ENCODE measurements at regions not wholly inside any gene's neighbourhood (a gene's known extent, or its start where the extent isn't known, plus 50 kb on each side); places are given as distances from the start of the nearest gene placed in this dataset.

DNA sequence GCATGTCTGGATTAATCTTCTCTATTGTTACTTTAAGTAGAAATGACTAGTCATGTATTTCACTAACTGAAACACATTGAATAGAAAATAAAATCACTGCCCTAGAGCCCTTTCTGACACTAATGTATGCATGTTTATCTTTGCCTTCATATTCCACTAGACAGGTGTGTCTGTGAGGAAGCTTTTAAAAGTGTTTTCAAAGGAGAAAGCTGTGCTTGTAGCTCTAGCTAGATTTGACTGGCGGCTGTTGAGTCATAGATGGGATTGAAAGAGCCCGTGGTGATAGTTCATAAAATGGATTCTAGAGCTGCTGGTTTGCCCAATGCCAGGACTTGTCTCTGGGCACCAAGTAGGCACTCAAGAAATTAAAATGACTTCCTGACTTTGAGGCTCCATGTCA lies 189.0 kb upstream of the PIRT start:
- Histone ChIP-seq H3K9me3 (replicated peaks; ENCODE audit: control insufficient read depth, insufficient read depth, low read depth, low read length) (no peaks in the 10 kb centered on the region), H3K4me3 (no peak overlapping the region), H3K4me2 (ENCODE audit: insufficient read depth, low read length) (no peak overlapping the region), H2AFZ (ENCODE audit: low read depth, low read length) (no peak overlapping the region), H3K27ac (ENCODE audit: extremely low read depth, low read depth, low read length) (no peak overlapping the region), H3K36me3 (ENCODE audit: control insufficient read depth, insufficient read depth, low read length) (no peaks in the 10 kb centered on the region), H3K9me1 (ENCODE audit: control insufficient read depth, insufficient read depth, low read length) (no peaks in the 10 kb centered on the region), H3K79me2 (ENCODE audit: control insufficient read depth, insufficient read depth, low read length) (no peaks in the 10 kb centered on the region), H3K9ac (ENCODE audit: insufficient read depth in 1 of 2, low read depth in 2 of 2, low read length in 2 of 2) (no peak overlapping the region), H4K20me1 (replicated peaks; ENCODE audit: control insufficient read depth, insufficient read depth, low read length) (no peaks in the 10 kb centered on the region), H3K27me3 (ENCODE audit: control insufficient read depth in 2 of 2, insufficient read depth in 2 of 2, low read length in 2 of 2) (no peaks in the 10 kb centered on the region), H3K4me1 (replicated peaks in 1 of 2; ENCODE audit: control insufficient read depth in 2 of 2, insufficient read depth in 2 of 2, low read length in 2 of 2) (no peaks in the 10 kb centered on the region)
- TF ChIP-seq SMARCA4 (IDR thresholded peaks at IDR 0.05) (no peak), ZKSCAN3 (CRISPR knock-in tag; IDR thresholded peaks at IDR 0.05) (no peak), SREBF1 (IDR thresholded peaks at IDR 0.05; ENCODE audit: borderline replicate concordance, low read depth, low read length) (no peak)
- TF ChIP-seq, protein P1, sequence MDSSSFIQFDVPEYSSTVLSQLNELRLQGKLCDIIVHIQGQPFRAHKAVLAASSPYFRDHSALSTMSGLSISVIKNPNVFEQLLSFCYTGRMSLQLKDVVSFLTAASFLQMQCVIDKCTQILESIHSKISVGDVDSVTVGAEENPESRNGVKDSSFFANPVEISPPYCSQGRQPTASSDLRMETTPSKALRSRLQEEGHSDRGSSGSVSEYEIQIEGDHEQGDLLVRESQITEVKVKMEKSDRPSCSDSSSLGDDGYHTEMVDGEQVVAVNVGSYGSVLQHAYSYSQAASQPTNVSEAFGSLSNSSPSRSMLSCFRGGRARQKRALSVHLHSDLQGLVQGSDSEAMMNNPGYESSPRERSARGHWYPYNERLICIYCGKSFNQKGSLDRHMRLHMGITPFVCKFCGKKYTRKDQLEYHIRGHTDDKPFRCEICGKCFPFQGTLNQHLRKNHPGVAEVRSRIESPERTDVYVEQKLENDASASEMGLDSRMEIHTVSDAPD (CRISPR knock-in tag; IDR thresholded peaks at IDR 0.05) = no peak
- in situ Hi-C loops (cut with MboI) (no loop called here), intact Hi-C loops (cut with micrococcal nuclease) (no loop called here)
- 0% methylated on average over 2 of the region's 2 CpGs for WGBS (ENCODE audit: insufficient coverage, low coverage, missing lambda C conversion rate)
- FAIRE-seq (no peak), ATAC-seq (no peak), DNase-seq (ENCODE audit: extremely low read depth in 1 of 4, low spot score in 3 of 4) (no peak)
- POLR2A ChIA-PET = no interaction called here
- no TSS peak for BruUV-seq (replicated peaks)
- CTCF ChIA-PET (ENCODE audit: low intra/inter-chr PET ratio) = no interaction called here

DNA sequence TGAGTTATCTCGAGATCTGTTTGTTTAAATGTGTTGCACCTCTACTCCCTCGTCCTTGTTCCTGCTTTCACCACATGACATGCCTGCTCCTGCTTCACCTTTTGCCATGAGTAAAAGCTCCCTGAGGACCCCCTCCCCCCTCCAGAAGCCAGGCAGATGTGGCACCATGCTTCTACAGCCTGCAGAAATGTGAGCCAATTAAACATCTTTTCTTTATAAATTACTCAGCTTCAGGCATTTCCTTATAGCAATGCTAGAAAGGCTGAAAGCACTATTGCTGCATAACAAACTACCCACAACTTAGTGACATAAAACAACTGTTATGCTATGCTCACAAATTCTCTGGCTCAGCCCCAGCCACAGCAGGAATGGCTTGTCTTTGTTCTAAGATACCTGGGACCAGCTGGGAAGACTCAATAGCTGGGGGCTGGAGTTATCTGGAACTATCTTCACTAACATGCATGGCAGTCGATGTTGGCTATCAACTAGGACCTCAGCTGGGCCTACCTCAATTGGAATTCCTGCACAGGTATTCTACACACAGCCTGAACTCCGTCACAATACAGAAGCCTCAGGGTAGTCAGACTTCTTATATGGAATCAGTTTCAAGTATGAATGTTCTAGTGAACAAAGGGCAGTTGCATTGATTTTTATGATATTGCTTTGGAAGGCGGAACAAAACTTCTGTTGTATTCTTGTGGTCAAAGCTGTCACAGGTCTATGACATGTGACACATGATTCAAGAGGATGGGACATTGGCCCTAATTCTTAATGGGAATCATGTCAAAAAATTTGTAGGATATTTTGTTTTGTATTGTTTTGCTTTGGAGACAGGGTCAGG lies 186.0 kb upstream of the PIRT start:
- H3K9me3 ChIP-seq (replicated peaks; ENCODE audit: control insufficient read depth, insufficient read depth, low read depth, low read length) = no peaks in the 10 kb centered on the region
- BruUV-seq (replicated peaks) = no TSS peak
- no peaks in the 10 kb centered on the region for H3K27me3 ChIP-seq (ENCODE audit: control insufficient read depth in 2 of 2, insufficient read depth in 2 of 2, low read length in 2 of 2)
- WGBS (ENCODE audit: insufficient coverage, low coverage, missing lambda C conversion rate) = 0% methylated on average over 4 of the region's 5 CpGs
- no peak overlapping the region for H3K27ac ChIP-seq (ENCODE audit: extremely low read depth, low read depth, low read length)
- in situ Hi-C loops (cut with MboI) (no loop called here), intact Hi-C loops (cut with micrococcal nuclease) (no loop called here)
- H3K9me1 ChIP-seq (ENCODE audit: control insufficient read depth, insufficient read depth, low read length) = no peaks in the 10 kb centered on the region
- H2AFZ ChIP-seq (ENCODE audit: low read depth, low read length) = no peak overlapping the region
- ATAC-seq = no peak
- no peak for DNase-seq (ENCODE audit: extremely low read depth in 1 of 4, low spot score in 3 of 4)
- POLR2A ChIA-PET = no interaction called here
- H3K9ac ChIP-seq (ENCODE audit: insufficient read depth in 1 of 2, low read depth in 2 of 2, low read length in 2 of 2) = no peak overlapping the region
- no peak overlapping the region for H3K4me2 ChIP-seq (ENCODE audit: insufficient read depth, low read length)
- no peaks in the 10 kb centered on the region for H3K79me2 ChIP-seq (ENCODE audit: control insufficient read depth, insufficient read depth, low read length)
- H3K4me1 ChIP-seq (replicated peaks in 1 of 2; ENCODE audit: control insufficient read depth in 2 of 2, insufficient read depth in 2 of 2, low read length in 2 of 2) = no peaks in the 10 kb centered on the region
- CTCF ChIA-PET (ENCODE audit: low intra/inter-chr PET ratio) = no interaction called here
- H3K4me3 ChIP-seq = no peak overlapping the region
- no peak for FAIRE-seq
- H3K36me3 ChIP-seq (ENCODE audit: control insufficient read depth, insufficient read depth, low read length) = no peaks in the 10 kb centered on the region
- H4K20me1 ChIP-seq (replicated peaks; ENCODE audit: control insufficient read depth, insufficient read depth, low read length) = no peaks in the 10 kb centered on the region
- TF ChIP-seq POLR2G (IDR thresholded peaks at IDR 0.05; ENCODE audit: low read depth, low read length) = no peak
- TF ChIP-seq, protein P2, sequence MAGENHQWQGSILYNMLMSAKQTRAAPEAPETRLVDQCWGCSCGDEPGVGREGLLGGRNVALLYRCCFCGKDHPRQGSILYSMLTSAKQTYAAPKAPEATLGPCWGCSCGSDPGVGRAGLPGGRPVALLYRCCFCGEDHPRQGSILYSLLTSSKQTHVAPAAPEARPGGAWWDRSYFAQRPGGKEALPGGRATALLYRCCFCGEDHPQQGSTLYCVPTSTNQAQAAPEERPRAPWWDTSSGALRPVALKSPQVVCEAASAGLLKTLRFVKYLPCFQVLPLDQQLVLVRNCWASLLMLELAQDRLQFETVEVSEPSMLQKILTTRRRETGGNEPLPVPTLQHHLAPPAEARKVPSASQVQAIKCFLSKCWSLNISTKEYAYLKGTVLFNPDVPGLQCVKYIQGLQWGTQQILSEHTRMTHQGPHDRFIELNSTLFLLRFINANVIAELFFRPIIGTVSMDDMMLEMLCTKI (IDR thresholded peaks at IDR 0.05; ENCODE audit: partially characterized antibody) = no peak
- TF ChIP-seq, protein P3, sequence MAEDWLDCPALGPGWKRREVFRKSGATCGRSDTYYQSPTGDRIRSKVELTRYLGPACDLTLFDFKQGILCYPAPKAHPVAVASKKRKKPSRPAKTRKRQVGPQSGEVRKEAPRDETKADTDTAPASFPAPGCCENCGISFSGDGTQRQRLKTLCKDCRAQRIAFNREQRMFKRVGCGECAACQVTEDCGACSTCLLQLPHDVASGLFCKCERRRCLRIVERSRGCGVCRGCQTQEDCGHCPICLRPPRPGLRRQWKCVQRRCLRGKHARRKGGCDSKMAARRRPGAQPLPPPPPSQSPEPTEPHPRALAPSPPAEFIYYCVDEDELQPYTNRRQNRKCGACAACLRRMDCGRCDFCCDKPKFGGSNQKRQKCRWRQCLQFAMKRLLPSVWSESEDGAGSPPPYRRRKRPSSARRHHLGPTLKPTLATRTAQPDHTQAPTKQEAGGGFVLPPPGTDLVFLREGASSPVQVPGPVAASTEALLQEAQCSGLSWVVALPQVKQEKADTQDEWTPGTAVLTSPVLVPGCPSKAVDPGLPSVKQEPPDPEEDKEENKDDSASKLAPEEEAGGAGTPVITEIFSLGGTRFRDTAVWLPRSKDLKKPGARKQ (CRISPR knock-in tag; IDR thresholded peaks at IDR 0.05) = no peak
- TF ChIP-seq NEUROD1 (IDR thresholded peaks at IDR 0.05; ENCODE audit: borderline replicate concordance, low read depth, low read length, partially characterized antibody) = no peak
- no peak for TF ChIP-seq SAFB2 (IDR thresholded peaks at IDR 0.05; ENCODE audit: borderline replicate concordance, low read depth, low read length, severe bottlenecking)
- no peak for TF ChIP-seq SMARCC2 (IDR thresholded peaks at IDR 0.05; ENCODE audit: low read depth)
